OCI-LY3 (cell line): ENCODE measurements at regions not wholly inside any gene's neighbourhood (a gene's known extent, or its start where the extent isn't known, plus 50 kb on each side); places are given as distances from the start of the nearest gene placed in this dataset.

Source experiments
- H2AFZ ChIP-seq: fragments of 200-600, 300-600 bp; shearing (Covaris generic); 2 replicates; pipeline ENCODE4 v1.6.0; 2014; ENCODE audit warnings: antibody characterized with exemption, low read depth, low read length
- H3K27ac ChIP-seq: fragments of 200-600, 300-600 bp; sonication (generic); 2 replicates; pipeline ENCODE4 v1.5.1; 2014; ENCODE audit warnings: mild to moderate bottlenecking, low read length, moderate library complexity, mixed read lengths
- H3K27me3 ChIP-seq: fragments of 200-600, 300-600 bp; sonication (generic); 2 replicates; pipeline ENCODE4 v1.6.1; 2014; ENCODE audit warnings: low read depth, low read length, mixed read lengths
- H3K36me3 ChIP-seq: fragments of 200-600, 300-600 bp; sonication (generic); replicated peaks from 2 replicates; pipeline ENCODE3; 2014; ENCODE audit warnings: low read depth, low read length, mixed read lengths
- H3K4me1 ChIP-seq: fragments of 300-600, 200-600 bp; sonication (generic); 2 replicates; pipeline ENCODE4 v1.6.1; 2014; ENCODE audit warnings: low read length, mixed read lengths
- H3K4me2 ChIP-seq: fragments of 200-600, 300-600 bp; sonication (generic); 2 replicates; pipeline ENCODE4 v1.6.1; 2014; ENCODE audit warnings: low read length, mixed read lengths
- H3K4me3 ChIP-seq: fragments of 300-600, 200-600 bp; sonication (generic); 2 replicates; pipeline ENCODE4 v1.5.1; 2014; ENCODE audit warnings: antibody characterized with exemption, mild to moderate bottlenecking, low read length, moderate library complexity
- H3K79me2 ChIP-seq: fragments of 300-600, 200-600 bp; shearing (Covaris generic); 2 replicates; pipeline ENCODE4 v1.6.1; 2014; ENCODE audit warnings: mild to moderate bottlenecking, low read length, mixed read lengths
- H3K9ac ChIP-seq: fragments of 300-600, 200-600 bp; shearing (Covaris generic); 2 replicates; pipeline ENCODE4 v1.6.0; 2014; ENCODE audit warnings: mild to moderate bottlenecking, low read length, moderate library complexity
- H3K9me3 ChIP-seq: fragments of 200-600, 300-600 bp; shearing (Covaris generic); 2 replicates; pipeline ENCODE4 v1.6.1; 2014; ENCODE audit warnings: low read length, mixed read lengths; ENCODE audit not compliant: insufficient read depth
- H4K20me1 ChIP-seq: fragments of 200-600, 300-600 bp; sonication (generic); 2 replicates; pipeline ENCODE4 v1.6.1; 2016; ENCODE audit warnings: low read length, mixed read lengths; ENCODE audit not compliant: insufficient read depth
- EZH2phosphoT487 ChIP-seq: fragments of 200-600 bp; shearing (Covaris generic); IDR thresholded peaks from 2 replicates; pipeline ENCODE4 v1.6.1; 2018; ENCODE audit warnings: antibody characterized with exemption, mixed run types, low read depth
- TF ChIP-seq, protein P1 (sequence below): fragments of 200-600, 300-600 bp; sonication (generic); IDR thresholded peaks from 2 replicates; pipeline ENCODE4 v1.5.1; 2014; ENCODE audit warnings: antibody characterized with exemption, low read length, low read depth

DNA sequence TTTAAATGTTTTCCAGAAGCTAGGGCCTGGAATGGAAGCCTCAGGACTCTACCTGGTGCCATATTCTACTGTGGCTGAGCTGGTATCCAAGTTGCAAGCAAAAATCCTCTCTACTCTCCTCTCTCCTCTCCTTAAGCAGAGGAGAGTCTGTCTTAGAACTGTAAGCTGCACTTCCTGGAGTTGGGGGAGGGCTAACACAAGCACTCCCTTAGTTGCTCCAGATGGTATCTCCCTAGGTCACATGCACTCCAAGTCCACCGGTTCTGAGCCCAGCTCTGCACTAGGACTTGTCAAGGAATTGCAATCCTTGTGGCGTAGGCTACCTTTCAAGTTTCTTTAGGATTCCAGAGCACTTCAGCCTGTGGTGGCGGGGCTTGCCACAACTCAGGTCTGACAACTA, 513.9 kb upstream of the RGMB start:
- no peak for TF ChIP-seq EZH2phosphoT487
- TF ChIP-seq, protein P1, sequence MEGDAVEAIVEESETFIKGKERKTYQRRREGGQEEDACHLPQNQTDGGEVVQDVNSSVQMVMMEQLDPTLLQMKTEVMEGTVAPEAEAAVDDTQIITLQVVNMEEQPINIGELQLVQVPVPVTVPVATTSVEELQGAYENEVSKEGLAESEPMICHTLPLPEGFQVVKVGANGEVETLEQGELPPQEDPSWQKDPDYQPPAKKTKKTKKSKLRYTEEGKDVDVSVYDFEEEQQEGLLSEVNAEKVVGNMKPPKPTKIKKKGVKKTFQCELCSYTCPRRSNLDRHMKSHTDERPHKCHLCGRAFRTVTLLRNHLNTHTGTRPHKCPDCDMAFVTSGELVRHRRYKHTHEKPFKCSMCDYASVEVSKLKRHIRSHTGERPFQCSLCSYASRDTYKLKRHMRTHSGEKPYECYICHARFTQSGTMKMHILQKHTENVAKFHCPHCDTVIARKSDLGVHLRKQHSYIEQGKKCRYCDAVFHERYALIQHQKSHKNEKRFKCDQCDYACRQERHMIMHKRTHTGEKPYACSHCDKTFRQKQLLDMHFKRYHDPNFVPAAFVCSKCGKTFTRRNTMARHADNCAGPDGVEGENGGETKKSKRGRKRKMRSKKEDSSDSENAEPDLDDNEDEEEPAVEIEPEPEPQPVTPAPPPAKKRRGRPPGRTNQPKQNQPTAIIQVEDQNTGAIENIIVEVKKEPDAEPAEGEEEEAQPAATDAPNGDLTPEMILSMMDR = no peak
- Histone ChIP-seq H3K4me2 (no peak overlapping the region), H3K4me3 (no peak overlapping the region), H3K36me3 (no peaks in the 10 kb centered on the region), H3K9me3 (no peaks in the 10 kb centered on the region), H3K27me3 (no peaks in the 10 kb centered on the region), H4K20me1 (no peaks in the 10 kb centered on the region), H3K27ac (no peak overlapping the region), H3K79me2 (no peaks in the 10 kb centered on the region), H2AFZ (no peak overlapping the region), H3K9ac (no peak overlapping the region), H3K4me1 (no peaks in the 10 kb centered on the region)

GRCh38 chr5:98263084-98263483, 510.4 kb upstream of the RGMB start:
- no peaks in the 10 kb centered on the region for H3K4me1 ChIP-seq
- no peaks in the 10 kb centered on the region for H3K79me2 ChIP-seq
- no peak for TF ChIP-seq EZH2phosphoT487
- TF ChIP-seq, protein P1 = no peak
- H3K9me3 ChIP-seq = no peaks in the 10 kb centered on the region
- H2AFZ ChIP-seq = no peak overlapping the region
- H3K9ac ChIP-seq = no peak overlapping the region
- no peaks in the 10 kb centered on the region for H3K36me3 ChIP-seq
- H3K27me3 ChIP-seq = no peaks in the 10 kb centered on the region
- no peak overlapping the region for H3K27ac ChIP-seq
- no peak overlapping the region for H3K4me2 ChIP-seq
- H3K4me3 ChIP-seq = no peak overlapping the region
- H4K20me1 ChIP-seq = no peaks in the 10 kb centered on the region

DNA sequence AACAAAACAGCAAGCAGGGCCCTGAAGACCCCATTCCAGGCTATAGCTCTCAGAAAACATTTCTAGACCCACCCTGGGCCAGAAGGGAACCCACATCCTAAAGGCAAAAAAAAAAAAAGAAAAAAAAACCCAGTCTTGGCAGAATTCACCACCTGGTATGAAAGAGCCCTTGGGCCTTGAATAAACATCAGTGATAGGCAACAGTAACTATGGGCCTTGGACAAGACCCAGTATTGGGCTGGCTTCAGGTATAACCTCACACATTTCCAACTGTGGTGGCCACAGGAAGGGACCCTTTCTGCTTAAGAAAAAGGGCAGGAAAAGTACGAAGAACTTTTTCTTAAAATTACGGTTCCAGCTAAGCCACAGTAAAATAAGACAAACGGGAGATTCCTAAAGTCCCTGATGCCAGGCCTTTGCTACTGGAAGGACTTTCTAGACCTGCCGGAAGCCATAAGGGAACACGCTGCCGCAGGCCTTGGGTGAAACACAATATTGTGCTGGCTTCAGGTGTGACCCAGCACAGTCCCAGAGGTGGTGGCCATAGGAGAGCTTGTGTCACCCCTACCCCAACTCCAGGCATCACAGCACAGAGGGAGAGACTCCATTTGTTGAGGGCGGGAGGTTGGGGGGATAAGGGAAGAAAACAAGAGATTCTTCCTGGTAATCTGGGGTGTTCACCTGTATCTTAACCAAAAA, 505.2 kb upstream of the RGMB start:
- Histone ChIP-seq H3K4me2 (no peak overlapping the region), H3K4me1 (no peaks in the 10 kb centered on the region), H3K27me3 (no peaks in the 10 kb centered on the region), H3K4me3 (no peak overlapping the region), H3K9ac (no peak overlapping the region), H3K36me3 (no peaks in the 10 kb centered on the region), H2AFZ (no peak overlapping the region), H3K79me2 (no peaks in the 10 kb centered on the region), H3K9me3 (no peaks in the 10 kb centered on the region), H3K27ac (no peak overlapping the region), H4K20me1 (no peaks in the 10 kb centered on the region)
- no peak for TF ChIP-seq EZH2phosphoT487
- TF ChIP-seq, protein P1 = no peak

GRCh38 chr5:98275980-98276379, 497.5 kb upstream of the RGMB start:
- TF ChIP-seq EZH2phosphoT487 = no peak
- TF ChIP-seq, protein P1 = no peak
- Histone ChIP-seq H3K79me2 (no peaks in the 10 kb centered on the region), H3K4me2 (no peak overlapping the region)

More at GRCh38 chr5:98275980-98276379, 497.5 kb upstream of the RGMB start:
- H3K27ac ChIP-seq = no peak overlapping the region
- H3K4me1 ChIP-seq = no peaks in the 10 kb centered on the region
- no peak overlapping the region for H3K4me3 ChIP-seq
- H3K9me3 ChIP-seq = no peaks in the 10 kb centered on the region
- no peaks in the 10 kb centered on the region for H4K20me1 ChIP-seq
- no peaks in the 10 kb centered on the region for H3K36me3 ChIP-seq
- no peak overlapping the region for H2AFZ ChIP-seq
- H3K9ac ChIP-seq = no peak overlapping the region
- no peaks in the 10 kb centered on the region for H3K27me3 ChIP-seq
